ENCODE measurements at regions not wholly inside any gene's neighbourhood (a gene's known extent, or its start where the extent isn't known, plus 50 kb on each side); places are given as distances from the start of the nearest gene placed in this dataset.

GRCh38 chr1:60740154-60740553 lies 342.2 kb upstream of the NFIA start:
- intact Hi-C loops (cut with micrococcal nuclease): no loop called here
- H3K27ac Mint-ChIP-seq: no peak overlapping the region
- no peak overlapping the region for H3K27ac ChIP-seq (ENCODE audit: low read length)
- H3K27me3 ChIP-seq (ENCODE audit: control insufficient read depth, insufficient read depth, low read length): no peaks in the 10 kb centered on the region
- H3K4me1 ChIP-seq (ENCODE audit: control insufficient read depth, insufficient read depth, low read length): no peaks in the 10 kb centered on the region
- TF ChIP-seq CTCF (IDR thresholded peaks at IDR 0.05): no peak
- peaks cover 0 to 3% of the 10 kb centered on the region in 2 donors for H3K9me3 Mint-ChIP-seq
- H3K27me3 Mint-ChIP-seq (ENCODE audit: low read depth in 2 of 2): peaks cover 0 to 9% of the 10 kb centered on the region in 2 donors
- WGBS (ENCODE audit: insufficient coverage): 90% methylated on average over 2 of the region's 2 CpGs
- H3K9me3 ChIP-seq (ENCODE audit: control insufficient read depth, insufficient read depth, low read length): no peaks in the 10 kb centered on the region
- ATAC-seq: no peak
- no peak for DNase-seq
- no peaks in the 10 kb centered on the region for H3K4me1 Mint-ChIP-seq
- no peak overlapping the region for H3K4me3 Mint-ChIP-seq
- no peak overlapping the region for H3K4me3 ChIP-seq (ENCODE audit: low read length)
- H3K36me3 ChIP-seq (ENCODE audit: control insufficient read depth, insufficient read depth, low read length): no peaks in the 10 kb centered on the region
- no peaks in the 10 kb centered on the region for H3K36me3 Mint-ChIP-seq

- Histone ChIP-seq H3K27ac (ENCODE audit: low read length) (no peak overlapping the region), H3K4me3 (ENCODE audit: low read length) (no peak overlapping the region), H3K27me3 (ENCODE audit: control insufficient read depth, insufficient read depth, low read length) (no peaks in the 10 kb centered on the region), H3K36me3 (ENCODE audit: control insufficient read depth, insufficient read depth, low read length) (no peaks in the 10 kb centered on the region), H3K9me3 (ENCODE audit: control insufficient read depth, insufficient read depth, low read length) (no peaks in the 10 kb centered on the region), H3K4me1 (ENCODE audit: control insufficient read depth, insufficient read depth, low read length) (no peaks in the 10 kb centered on the region)
- TF ChIP-seq CTCF (IDR thresholded peaks at IDR 0.05): no peak
- intact Hi-C loops (cut with micrococcal nuclease): no loop called here
- Mint-ChIP-seq H3K4me1 (no peaks in the 10 kb centered on the region), H3K9me3 (peaks cover under 1 to 3% of the 10 kb centered on the region in 2 donors), H3K27me3 (ENCODE audit: low read depth in 2 of 2) (peaks cover 0 to 9% of the 10 kb centered on the region in 2 donors), H3K27ac (no peak overlapping the region), H3K4me3 (no peak overlapping the region), H3K36me3 (no peaks in the 10 kb centered on the region)
- DNase-seq (no peak), ATAC-seq (no peak)
These were observed 342.6 kb upstream of the NFIA start for GRCh38 chr1:60739729-60740128.

- no peak for TF ChIP-seq CTCF (IDR thresholded peaks at IDR 0.05)
- Mint-ChIP-seq H3K4me1 (no peaks in the 10 kb centered on the region), H3K36me3 (no peaks in the 10 kb centered on the region), H3K27ac (no peak overlapping the region), H3K4me3 (no peak overlapping the region), H3K27me3 (ENCODE audit: low read depth in 2 of 2) (peaks cover 0 to 16% of the 10 kb centered on the region in 2 donors), H3K9me3 (peaks cover 2 to 8% of the 10 kb centered on the region in 2 donors)
- WGBS (ENCODE audit: insufficient coverage): 86% methylated on average over 3 of the region's 3 CpGs
- no peaks in the 10 kb centered on the region for H3K36me3 ChIP-seq (ENCODE audit: control insufficient read depth, insufficient read depth, low read length)
- no peaks in the 10 kb centered on the region for H3K27me3 ChIP-seq (ENCODE audit: control insufficient read depth, insufficient read depth, low read length)
- H3K4me3 ChIP-seq (ENCODE audit: low read length): no peak overlapping the region
- intact Hi-C loops (cut with micrococcal nuclease): no loop called here
- H3K9me3 ChIP-seq (ENCODE audit: control insufficient read depth, insufficient read depth, low read length): no peaks in the 10 kb centered on the region
- ATAC-seq (no peak), DNase-seq (no peak)
- no peaks in the 10 kb centered on the region for H3K4me1 ChIP-seq (ENCODE audit: control insufficient read depth, insufficient read depth, low read length)
- H3K27ac ChIP-seq (ENCODE audit: low read length): no peak overlapping the region
These were observed 349.4 kb upstream of the NFIA start for GRCh38 chr1:60732977-60733401.

- intact Hi-C loops (cut with micrococcal nuclease): no loop called here
- H3K36me3 Mint-ChIP-seq: no peaks in the 10 kb centered on the region
- no peak overlapping the region for H3K27ac Mint-ChIP-seq
- 8% methylated on average over 1 of the region's 1 CpG for WGBS (ENCODE audit: insufficient coverage)
- H3K4me1 Mint-ChIP-seq: no peaks in the 10 kb centered on the region
- Histone ChIP-seq H3K27me3 (ENCODE audit: control insufficient read depth, insufficient read depth, low read length) (no peaks in the 10 kb centered on the region), H3K4me3 (ENCODE audit: low read length) (no peak overlapping the region), H3K27ac (ENCODE audit: low read length) (no peak overlapping the region), H3K9me3 (ENCODE audit: control insufficient read depth, insufficient read depth, low read length) (no peaks in the 10 kb centered on the region), H3K36me3 (ENCODE audit: control insufficient read depth, insufficient read depth, low read length) (no peaks in the 10 kb centered on the region), H3K4me1 (ENCODE audit: control insufficient read depth, insufficient read depth, low read length) (no peaks in the 10 kb centered on the region)
- H3K9me3 Mint-ChIP-seq: peaks cover 2 to 8% of the 10 kb centered on the region in 2 donors
- ATAC-seq: no peak
- H3K4me3 Mint-ChIP-seq: no peak overlapping the region
- TF ChIP-seq CTCF (IDR thresholded peaks at IDR 0.05): no peak
- no peak for DNase-seq
- peaks cover 0 to 16% of the 10 kb centered on the region in 2 donors for H3K27me3 Mint-ChIP-seq (ENCODE audit: low read depth in 2 of 2)
These were observed 351.0 kb upstream of the NFIA start for GRCh38 chr1:60731321-60731720.
